Occipital lobe (tissue), 1 donor: ENCODE measurements at regions not wholly inside any gene's neighbourhood (a gene's known extent, or its start where the extent isn't known, plus 50 kb on each side); places are given as distances from the start of the nearest gene placed in this dataset.
"Not testable (repeated sequence)": the region's sequence is repeated elsewhere in the genome, so short reads cannot be mapped to it uniquely, and the experiment has no call there.

Experiments used
- DNase-seq: peaks from one replicate; lab custom pipeline; 2025; lab: John Stamatoyannopoulos, UW

DNA sequence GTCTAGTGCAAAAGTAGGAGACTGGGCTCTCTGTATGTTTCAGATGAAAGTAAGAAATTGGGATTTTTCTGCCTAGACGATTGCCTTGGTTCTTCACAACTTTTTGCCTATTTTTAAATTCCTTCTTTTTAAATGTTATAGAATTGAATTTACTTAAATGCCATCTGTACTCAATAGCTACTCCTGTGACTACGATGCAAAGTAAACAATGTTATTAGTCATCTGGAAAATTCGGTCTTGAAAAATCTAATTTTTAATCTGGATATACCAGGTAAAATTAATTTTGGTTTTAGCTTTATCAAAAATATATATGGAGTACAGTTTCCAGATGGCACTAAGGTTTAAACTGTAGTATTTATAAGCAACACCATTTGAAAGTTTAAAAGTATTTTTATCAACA, 472.2 kb downstream of the UTRN start:
- no peak for DNase-seq

- DNase-seq: no peak
These were observed 472.6 kb downstream of the UTRN start for GRCh38 chr6:144757730-144758129.

DNA sequence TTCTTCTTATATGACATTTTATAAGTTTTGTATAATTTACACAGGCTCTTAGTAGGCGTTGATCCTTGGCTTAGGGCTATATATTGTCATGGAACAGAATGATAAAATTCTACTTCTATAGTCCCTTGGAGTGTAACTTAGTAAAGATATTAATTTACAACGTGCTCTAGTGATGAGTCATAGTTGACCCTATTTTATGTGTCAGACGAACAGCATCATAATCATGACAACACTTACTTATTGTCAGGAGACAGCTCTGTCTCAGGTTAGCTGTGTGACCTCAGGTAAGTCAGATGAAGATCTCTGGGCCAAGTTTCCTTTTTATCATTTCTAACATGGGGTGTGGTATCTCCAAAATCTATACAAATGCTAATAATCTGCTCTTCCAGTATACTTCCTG, 473.5 kb downstream of the UTRN start:
- DNase-seq: no peak

DNA sequence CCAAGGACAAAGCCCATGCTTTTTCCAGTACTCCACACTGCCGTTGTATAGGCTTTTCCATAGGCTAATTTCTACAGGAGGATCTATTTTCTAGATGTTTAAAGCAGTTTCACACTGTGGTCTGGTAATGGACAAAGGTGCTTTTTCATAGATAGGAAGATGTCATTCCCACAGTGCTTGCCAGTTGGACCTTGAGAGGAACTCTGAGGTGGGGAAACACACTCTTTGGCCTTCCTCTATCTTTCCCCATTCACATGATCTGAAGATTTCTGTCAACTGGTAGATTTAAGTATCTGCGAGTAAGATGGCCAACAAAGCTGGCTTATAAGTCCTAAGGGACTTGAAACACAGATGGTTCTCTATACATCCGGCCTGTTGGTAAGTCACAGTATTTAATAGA, 477.3 kb downstream of the UTRN start:
- DNase-seq: no peak

DNA sequence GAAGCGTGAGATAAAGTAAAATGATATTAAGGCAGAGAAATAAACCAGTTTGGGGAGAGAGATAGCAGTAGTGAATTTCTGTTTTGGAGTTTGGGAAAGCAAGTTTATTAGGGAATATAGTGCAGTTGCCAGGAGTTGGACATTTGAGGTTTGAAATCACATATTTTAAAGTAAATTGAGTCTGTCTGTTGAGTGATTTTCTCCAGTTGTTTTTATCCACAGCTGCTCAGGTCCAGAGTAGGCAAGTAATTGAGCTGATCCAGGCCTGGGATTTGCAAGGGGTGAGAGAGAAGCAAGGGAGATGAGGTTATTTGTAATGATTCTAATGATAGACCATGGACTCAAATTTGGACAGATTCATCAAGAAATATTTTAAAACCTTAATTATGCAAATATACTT, 481.9 kb downstream of the UTRN start:
- DNase-seq: no peak

GRCh38 chr6:144768551-144769075, 483.5 kb downstream of the UTRN start:
- no peak for DNase-seq

GRCh38 chr6:144769142-144769541, 484.0 kb downstream of the UTRN start:
- no peak for DNase-seq

DNA sequence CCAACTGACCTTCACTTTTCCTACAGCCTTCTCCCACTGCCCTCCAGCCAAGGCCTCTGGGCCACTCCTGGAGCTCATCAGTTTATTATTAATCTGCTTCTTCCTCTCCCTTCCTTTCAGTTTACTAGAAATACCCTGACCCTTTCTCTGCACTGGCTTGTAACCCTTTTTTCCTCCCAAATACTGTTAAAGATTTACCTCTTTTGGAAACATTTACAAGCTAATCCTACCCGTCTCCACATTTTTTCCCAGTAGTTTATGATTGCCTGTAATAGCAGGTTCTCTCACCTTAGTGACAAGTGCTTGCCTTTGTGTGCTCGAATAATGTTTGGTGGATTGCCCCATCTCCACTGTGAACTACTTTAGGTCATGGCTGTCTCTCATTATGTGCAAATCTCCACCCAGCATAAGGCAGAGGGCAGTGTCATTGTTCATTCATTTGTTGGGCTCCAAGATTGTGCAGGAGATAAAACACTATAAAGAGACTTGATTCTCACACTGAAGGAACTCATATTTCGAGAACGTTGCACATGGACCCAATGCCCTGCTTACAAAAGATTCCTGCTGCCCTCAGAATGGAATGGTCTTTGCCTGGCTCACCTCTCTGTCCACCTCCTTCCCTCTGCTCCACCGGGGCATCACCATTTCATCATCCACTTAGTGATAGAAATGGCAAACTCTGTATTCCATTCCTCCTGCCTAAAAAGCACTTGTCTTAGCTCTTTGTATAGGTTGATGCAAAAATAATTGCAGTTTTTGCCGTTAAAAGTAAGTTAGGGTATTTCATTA, 491.1 kb downstream of the UTRN start:
- no peak for DNase-seq

DNA sequence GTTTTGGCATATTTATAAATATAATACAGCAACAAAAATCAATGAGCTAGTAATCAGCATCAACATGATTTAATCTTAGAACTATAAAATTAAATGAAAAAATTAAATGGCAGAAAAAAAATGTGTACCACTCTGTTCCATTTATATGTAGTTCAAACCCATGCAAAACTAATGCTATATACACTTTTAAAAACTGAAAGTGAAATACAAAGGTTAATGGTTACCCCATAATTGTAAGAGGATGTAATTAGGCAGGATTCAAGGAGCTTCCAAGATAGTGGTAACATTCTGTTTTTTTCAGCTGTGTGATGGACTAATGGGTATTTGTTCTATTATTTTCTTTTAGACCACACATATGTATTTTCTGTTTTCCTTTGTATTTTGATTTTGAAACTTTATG, 492.1 kb downstream of the UTRN start:
- DNase-seq: no peak

GRCh38 chr6:144778056-144778455, 492.9 kb downstream of the UTRN start:
- DNase-seq: no peak

- DNase-seq: no peak
These were observed 493.8 kb downstream of the UTRN start for GRCh38 chr6:144778773-144779492.

DNA sequence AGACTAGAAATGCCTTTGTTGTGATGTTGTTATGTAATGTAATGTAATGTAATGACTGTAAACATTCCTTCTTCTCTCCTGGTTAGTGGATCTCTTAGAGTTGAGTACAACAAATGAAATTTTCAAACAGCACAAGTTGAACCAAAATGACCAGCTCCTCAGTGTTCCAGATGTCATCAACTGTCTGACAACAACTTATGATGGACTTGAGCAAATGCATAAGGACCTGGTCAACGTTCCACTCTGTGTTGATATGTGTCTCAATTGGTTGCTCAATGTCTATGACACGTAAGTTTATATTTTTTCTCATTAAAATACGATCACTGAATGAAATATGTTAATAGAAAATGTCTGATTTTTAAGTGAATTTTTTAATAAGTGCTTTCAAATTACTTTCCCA, 496.7 kb downstream of the UTRN start:
- no peak for DNase-seq

DNA sequence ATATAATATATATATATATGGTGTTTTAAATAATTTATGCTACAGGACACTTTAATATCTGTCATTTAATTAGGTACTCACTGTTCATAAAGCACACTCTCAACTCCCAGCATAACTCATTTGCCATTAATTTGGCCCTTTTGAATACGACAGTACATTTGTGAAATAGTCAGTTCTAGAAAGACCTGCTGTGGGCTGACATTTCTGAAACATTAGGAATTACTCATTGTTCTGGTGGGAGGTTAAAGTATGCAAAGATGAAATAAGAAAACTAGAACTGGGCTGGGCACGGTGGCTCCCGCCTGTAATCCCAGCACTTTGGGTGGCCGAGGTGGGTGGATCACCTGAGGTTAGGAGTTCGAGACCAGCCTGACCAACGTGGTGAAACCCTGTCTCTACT, 497.5 kb downstream of the UTRN start:
- no peak for DNase-seq

- DNase-seq: no peak
These were observed 499.9 kb downstream of the UTRN start for GRCh38 chr6:144785056-144785455.

DNA sequence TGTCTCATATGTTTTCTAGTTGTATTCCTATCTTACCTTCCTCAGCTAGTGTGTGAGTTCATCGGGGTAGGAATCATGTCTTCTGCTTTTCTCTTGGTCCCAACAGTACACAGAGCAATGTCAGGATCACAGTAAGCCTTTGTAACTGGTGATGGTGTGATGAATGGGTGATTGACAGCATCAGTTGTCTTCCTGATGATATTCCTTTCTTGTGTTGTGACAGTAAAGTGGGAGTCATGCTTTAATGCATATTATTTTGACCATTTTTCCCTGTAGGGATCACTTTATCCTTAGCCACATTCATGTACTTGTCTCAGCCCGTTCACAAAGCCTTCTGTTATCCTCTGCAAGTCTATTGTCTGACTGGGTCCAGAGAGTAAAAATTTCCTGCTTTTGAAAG, 501.7 kb downstream of the UTRN start:
- DNase-seq: no peak

GRCh38 chr6:144793744-144794143, 508.6 kb downstream of the UTRN start:
- no peak for DNase-seq

GRCh38 chr6:144795022-144795421, 509.9 kb downstream of the UTRN start:
- not testable (repeated sequence) for DNase-seq

GRCh38 chr6:144796070-144796469, 510.9 kb downstream of the UTRN start:
- no peak for DNase-seq

- no peak for DNase-seq
These were observed 512.9 kb downstream of the UTRN start for GRCh38 chr6:144797881-144798589.

DNA sequence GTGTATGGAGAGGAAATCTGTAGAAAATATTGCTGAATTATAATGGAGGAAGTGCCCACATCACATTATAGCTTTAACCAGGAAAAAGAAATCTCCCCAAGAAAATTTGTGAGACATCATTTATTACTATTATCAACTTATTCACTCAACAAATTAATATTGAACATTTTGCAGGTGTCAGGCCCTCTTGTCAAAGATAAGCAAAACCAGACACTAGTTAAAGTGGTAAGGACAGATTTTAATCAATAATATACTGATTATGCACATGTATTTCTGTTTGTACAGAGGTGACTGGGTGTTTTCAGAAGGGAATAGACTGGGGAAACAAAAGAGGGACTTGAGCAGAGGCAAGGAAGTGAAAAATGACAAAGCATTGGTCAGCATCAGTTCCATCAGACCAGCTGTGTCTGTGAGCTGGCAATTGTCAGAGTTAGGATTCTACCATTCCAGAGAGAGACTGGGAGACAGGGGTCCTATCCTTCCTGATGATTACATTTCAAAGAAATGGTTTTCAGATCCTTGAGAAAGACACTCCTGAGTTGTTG, 519.2 kb downstream of the UTRN start:
- DNase-seq: no peak

DNA sequence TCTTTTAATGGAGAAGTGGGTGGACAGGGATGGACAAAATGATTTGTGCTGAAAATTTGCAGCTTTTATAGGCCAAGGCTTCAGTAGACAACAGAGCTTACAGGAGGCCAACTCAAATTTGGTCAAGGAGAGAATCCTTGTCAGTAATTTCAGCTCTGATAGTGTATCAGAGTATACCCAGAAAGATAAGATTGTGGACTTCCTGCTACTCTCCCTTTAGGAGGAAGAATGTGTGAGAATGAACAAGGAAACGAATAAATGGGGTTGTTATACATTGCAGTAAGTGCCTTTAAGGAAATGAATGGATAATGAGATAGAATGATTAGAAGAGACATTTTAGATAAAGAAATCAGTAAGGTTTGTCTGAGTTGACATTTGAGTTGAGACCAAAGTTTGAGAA, 519.9 kb downstream of the UTRN start:
- DNase-seq: no peak

DNA sequence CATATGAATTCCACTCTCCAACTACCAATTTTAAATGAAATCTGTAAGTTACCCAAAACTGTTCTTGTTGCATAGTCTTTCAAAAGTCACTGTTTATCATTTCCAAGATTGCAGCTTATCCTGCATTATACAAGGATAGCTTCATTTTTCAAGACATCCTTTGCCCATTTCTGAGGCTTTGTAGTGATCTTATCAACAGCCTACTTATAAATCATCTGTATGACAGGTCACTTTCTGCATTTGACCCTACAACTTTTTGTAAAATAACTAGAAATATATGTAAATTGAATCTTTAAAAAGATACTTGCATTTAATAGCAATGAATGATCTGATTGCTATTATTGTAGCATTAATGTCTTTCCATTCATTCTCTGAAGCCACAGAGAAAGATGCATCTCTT, 521.1 kb downstream of the UTRN start:
- no peak for DNase-seq
